CD4-positive, alpha-beta memory T cell (primary cell): ENCODE measurements at regions not wholly inside any gene's neighbourhood (a gene's known extent, or its start where the extent isn't known, plus 50 kb on each side); places are given as distances from the start of the nearest gene placed in this dataset.

Experiments used
- CTCF ChIA-PET: fragments of 350-600 bp; sonication (Branson Sonifier 250); formaldehyde crosslinking; loops from one replicate; lab custom pipeline; 2021; ENCODE audit warnings: inconsistent platforms; ENCODE audit not compliant: partially characterized antibody; lab: Charles Lee
- POLR2A ChIA-PET: fragments of 350-600 bp; sonication (Branson Sonifier 250); formaldehyde crosslinking; loops from one replicate; lab custom pipeline; 2021; ENCODE audit not compliant: partially characterized antibody; lab: Charles Lee
- DNase-seq, 5 donors: peaks; one replicate each; pipeline versions ENCODE4 v3.0.0 to v3.0.0-alpha.2; 2020 to 2022; ENCODE audit warnings: mixed read lengths in 1 of 5
- H3K27ac ChIP-seq: one replicate; pipeline ENCODE4 v1.7.0; 2013; ENCODE audit warnings: low read depth, low read length
- H3K27me3 ChIP-seq: 2 replicates; pipeline ENCODE4 v1.7.0; 2013; ENCODE audit warnings: mild to moderate bottlenecking, low read length, moderate library complexity; ENCODE audit not compliant: insufficient read depth
- H3K36me3 ChIP-seq: 2 replicates; pipeline ENCODE4 v1.7.0; 2013; ENCODE audit warnings: mild to moderate bottlenecking, low read length, moderate library complexity; ENCODE audit not compliant: insufficient read depth
- H3K4me1 ChIP-seq: 2 replicates; pipeline ENCODE4 v1.7.0; 2013; ENCODE audit warnings: mild to moderate bottlenecking, low read length, moderate library complexity; ENCODE audit not compliant: insufficient read depth
- H3K4me3 ChIP-seq, 2 donors: one replicate each; pipeline ENCODE4 v1.7.0; 2013; ENCODE audit warnings: low read length in 2 of 2, mild to moderate bottlenecking in 1 of 2
- H3K9me3 ChIP-seq, 2 donors: one replicate each; pipeline ENCODE4 v1.7.0; 2013; ENCODE audit warnings: low read length in 2 of 2, control low read depth in 1 of 2; ENCODE audit not compliant: control insufficient read depth in 1 of 2
- H3K27ac Mint-ChIP-seq, 7 donors: one replicate each; pipeline ENCODE4 v1.8.0; 2020 to 2021; ENCODE audit warnings: mixed read lengths in 7 of 7, mild to moderate bottlenecking in 6 of 7, inconsistent platforms in 3 of 7, moderate library complexity in 3 of 7
- H3K27me3 Mint-ChIP-seq, 2 donors: one replicate each; pipeline ENCODE4 v1.8.0; 2020 to 2021; ENCODE audit warnings: mixed read lengths in 2 of 2
- H3K36me3 Mint-ChIP-seq, 2 donors: one replicate each; pipeline ENCODE4 v1.8.0; 2020 to 2021; ENCODE audit warnings: mixed read lengths in 2 of 2, inconsistent platforms in 1 of 2, mild to moderate bottlenecking in 1 of 2
- H3K4me1 Mint-ChIP-seq, 4 donors: one replicate each; pipeline ENCODE4 v1.8.0; 2020 to 2021; ENCODE audit warnings: mixed read lengths in 4 of 4, mild to moderate bottlenecking in 1 of 4
- H3K4me3 Mint-ChIP-seq, 8 donors: one replicate each; pipeline ENCODE4 v1.8.0; 2020 to 2021; ENCODE audit warnings: mixed read lengths in 8 of 8, mild to moderate bottlenecking in 7 of 8, moderate library complexity in 6 of 8, inconsistent platforms in 3 of 8
- H3K9me3 Mint-ChIP-seq, 8 donors: one replicate each; pipeline ENCODE4 v1.8.0; 2020 to 2021; ENCODE audit warnings: mixed read lengths in 8 of 8, mild to moderate bottlenecking in 5 of 8, inconsistent platforms in 3 of 8, moderate library complexity in 1 of 8
- intact Hi-C: fragments of 100-400 bp; cut with micrococcal nuclease; formaldehyde crosslinking; loops from one replicate; pipeline ENCODE4 v1.15.1; 2023

GRCh38 chr21:35791541-35792325, 268.6 kb downstream of the SETD4 start:
- H3K9me3 Mint-ChIP-seq, result peaks cover 0 to 5% (median 1%) of the 10 kb centered on the region in 8 donors
- Histone ChIP-seq H3K4me3 (no peak overlapping the region), H3K27me3 (no peaks in the 10 kb centered on the region), H3K27ac (no peak overlapping the region), H3K9me3 (no peaks in the 10 kb centered on the region), H3K4me1 (no peaks in the 10 kb centered on the region), H3K36me3 (no peaks in the 10 kb centered on the region)
- POLR2A ChIA-PET, result no interaction called here
- H3K27ac Mint-ChIP-seq, result no peak overlapping the region
- peaks cover 2 to 8% of the 10 kb centered on the region in 2 donors for H3K27me3 Mint-ChIP-seq
- CTCF ChIA-PET, result no interaction called here
- H3K36me3 Mint-ChIP-seq, result no peaks in the 10 kb centered on the region
- intact Hi-C loops, result no loop called here
- H3K4me1 Mint-ChIP-seq, result no peaks in the 10 kb centered on the region
- H3K4me3 Mint-ChIP-seq, result no peak overlapping the region
- DNase-seq, result no peak

- no peak overlapping the region for H3K27ac Mint-ChIP-seq
- no peak overlapping the region for H3K27ac ChIP-seq
- POLR2A ChIA-PET, result no interaction called here
- H3K4me3 ChIP-seq, result no peak overlapping the region
- H3K36me3 ChIP-seq, result no peaks in the 10 kb centered on the region
- no peak for DNase-seq
- H3K27me3 Mint-ChIP-seq, result peaks cover 11 to 16% of the 10 kb centered on the region in 2 donors
- intact Hi-C loops, result no loop called here
- no peaks in the 10 kb centered on the region for H3K4me1 Mint-ChIP-seq
- no peaks in the 10 kb centered on the region for H3K27me3 ChIP-seq
- H3K4me3 Mint-ChIP-seq, result no peak overlapping the region
- CTCF ChIA-PET, result interaction anchor here (1.0 kb wide), 1 partner anchor 10 kb away, joined by 3 read pairs; no protein-coding TSS in a partner anchor
- H3K36me3 Mint-ChIP-seq, result no peaks in the 10 kb centered on the region
- no peaks in the 10 kb centered on the region for H3K4me1 ChIP-seq
- H3K9me3 Mint-ChIP-seq, result peaks cover 0 to 5% (median 1%) of the 10 kb centered on the region in 8 donors
- no peaks in the 10 kb centered on the region for H3K9me3 ChIP-seq
These were observed 276.6 kb downstream of the SETD4 start for GRCh38 chr21:35783721-35784120.

- Mint-ChIP-seq H3K4me3 (no peak overlapping the region), H3K27ac (no peak overlapping the region), H3K36me3 (no peaks in the 10 kb centered on the region), H3K4me1 (no peaks in the 10 kb centered on the region), H3K27me3 (peaks cover 11 to 18% of the 10 kb centered on the region in 2 donors), H3K9me3 (peaks cover 0 to 5% (median 1%) of the 10 kb centered on the region in 8 donors)
- Histone ChIP-seq H3K4me1 (no peaks in the 10 kb centered on the region), H3K4me3 (no peak overlapping the region), H3K27ac (no peak overlapping the region), H3K9me3 (no peaks in the 10 kb centered on the region), H3K27me3 (no peaks in the 10 kb centered on the region), H3K36me3 (no peaks in the 10 kb centered on the region)
- ChIA-PET CTCF (no interaction called here), POLR2A (no interaction called here)
- intact Hi-C loops, result no loop called here
- DNase-seq, result no peak
These were observed 277.7 kb downstream of the SETD4 start for GRCh38 chr21:35782667-35783066.

GRCh38 chr21:35780983-35781382, 279.3 kb downstream of the SETD4 start:
- Histone ChIP-seq H3K9me3 (no peaks in the 10 kb centered on the region), H3K4me3 (no peak overlapping the region), H3K36me3 (no peaks in the 10 kb centered on the region), H3K27ac (no peak overlapping the region), H3K4me1 (no peaks in the 10 kb centered on the region), H3K27me3 (no peaks in the 10 kb centered on the region)
- ChIA-PET CTCF (no interaction called here), POLR2A (no interaction called here)
- H3K9me3 Mint-ChIP-seq, result peaks cover 0 to 3% (median under 1%) of the 10 kb centered on the region in 8 donors
- H3K27ac Mint-ChIP-seq, result no peak overlapping the region
- H3K4me1 Mint-ChIP-seq, result no peaks in the 10 kb centered on the region
- intact Hi-C loops, result no loop called here
- DNase-seq, result no peak
- H3K36me3 Mint-ChIP-seq, result no peaks in the 10 kb centered on the region
- no peak overlapping the region for H3K4me3 Mint-ChIP-seq
- peaks cover 13% of the 10 kb centered on the region in 2 donors for H3K27me3 Mint-ChIP-seq

- CTCF ChIA-PET, result no interaction called here
- no peaks in the 10 kb centered on the region for H3K36me3 Mint-ChIP-seq
These were observed 280.4 kb downstream of the SETD4 start for GRCh38 chr21:35779690-35780570.

GRCh38 chr21:35779167-35779566, 281.2 kb downstream of the SETD4 start:
- no peaks in the 10 kb centered on the region for H3K27me3 ChIP-seq
- DNase-seq, result no peak
- no peaks in the 10 kb centered on the region for H3K4me1 ChIP-seq
- CTCF ChIA-PET, result no interaction called here
- Mint-ChIP-seq H3K36me3 (no peaks in the 10 kb centered on the region), H3K27ac (no peak overlapping the region), H3K4me1 (no peaks in the 10 kb centered on the region), H3K27me3 (peaks cover 10 to 12% of the 10 kb centered on the region in 2 donors), H3K4me3 (no peak overlapping the region), H3K9me3 (peaks cover 0 to 3% (median 0%) of the 10 kb centered on the region in 8 donors)
- no peaks in the 10 kb centered on the region for H3K9me3 ChIP-seq
- no peaks in the 10 kb centered on the region for H3K36me3 ChIP-seq
- no peak overlapping the region for H3K27ac ChIP-seq
- intact Hi-C loops, result no loop called here
- POLR2A ChIA-PET, result no interaction called here
- H3K4me3 ChIP-seq, result no peak overlapping the region

More at GRCh38 chr21:35779690-35780570, 280.4 kb downstream of the SETD4 start:
- no peaks in the 10 kb centered on the region for H3K27me3 ChIP-seq
- intact Hi-C loops, result no loop called here
- no peaks in the 10 kb centered on the region for H3K4me1 ChIP-seq
- Mint-ChIP-seq H3K27ac (no peak overlapping the region), H3K4me3 (no peak overlapping the region), H3K9me3 (peaks cover 0 to 3% (median 0%) of the 10 kb centered on the region in 8 donors), H3K27me3 (peaks cover 8 to 10% of the 10 kb centered on the region in 2 donors), H3K4me1 (no peaks in the 10 kb centered on the region)
- no peaks in the 10 kb centered on the region for H3K36me3 ChIP-seq
- no peak overlapping the region for H3K27ac ChIP-seq
- POLR2A ChIA-PET, result no interaction called here
- no peak for DNase-seq
- H3K9me3 ChIP-seq, result no peaks in the 10 kb centered on the region
- H3K4me3 ChIP-seq, result no peak overlapping the region

- intact Hi-C loops, result no loop called here
- Mint-ChIP-seq H3K4me1 (no peaks in the 10 kb centered on the region), H3K4me3 (no peak overlapping the region), H3K27ac (no peak overlapping the region), H3K9me3 (peaks cover 0 to 3% (median 0%) of the 10 kb centered on the region in 8 donors), H3K36me3 (no peaks in the 10 kb centered on the region), H3K27me3 (peaks cover 8 to 20% of the 10 kb centered on the region in 2 donors)
- no peak for DNase-seq
- CTCF ChIA-PET, result no interaction called here
- Histone ChIP-seq H3K27ac (no peak overlapping the region), H3K36me3 (no peaks in the 10 kb centered on the region), H3K27me3 (no peaks in the 10 kb centered on the region), H3K9me3 (no peaks in the 10 kb centered on the region), H3K4me1 (no peaks in the 10 kb centered on the region), H3K4me3 (no peak overlapping the region)
- POLR2A ChIA-PET, result no interaction called here
These were observed 283.2 kb downstream of the SETD4 start for GRCh38 chr21:35777081-35777480.
